ENCODE measurements at regions not wholly inside any gene's neighbourhood (a gene's known extent, or its start where the extent isn't known, plus 50 kb on each side); places are given as distances from the start of the nearest gene placed in this dataset.
A peak's percentile ranks its signal among the peaks of the same experiment; 100 is the strongest.

GRCh38 chr5:27381686-27382085 is 343.3 kb upstream of the CDH9 start:
- no peak for ATAC-seq

GRCh38 chr5:27377626-27378025 is 339.2 kb upstream of the CDH9 start:
- TF ChIP-seq BACH2 (CRISPR knock-in tag; IDR thresholded peaks at IDR 0.05; ENCODE audit: borderline replicate concordance) (no peak), CREB5 (CRISPR knock-in tag; IDR thresholded peaks at IDR 0.05; ENCODE audit: low read depth) (no peak), RARB (CRISPR knock-in tag; IDR thresholded peaks at IDR 0.05) (no peak), CSRNP3 (CRISPR knock-in tag; IDR thresholded peaks at IDR 0.05) (no peak), ZC3H10 (CRISPR knock-in tag; IDR thresholded peaks at IDR 0.05) (no peak)
- peak; percentile 57; the same call in 1 of the 3 replicates for ATAC-seq

More at GRCh38 chr5:27381686-27382085, 343.3 kb upstream of the CDH9 start:
- TF ChIP-seq ARNTL (CRISPR knock-in tag; IDR thresholded peaks at IDR 0.05; ENCODE audit: borderline replicate concordance, low read depth) = no peak
- TF ChIP-seq TCF4 (CRISPR knock-in tag; IDR thresholded peaks at IDR 0.05; ENCODE audit: borderline replicate concordance) = no peak
- no peak for TF ChIP-seq PPARA (CRISPR knock-in tag; IDR thresholded peaks at IDR 0.05; ENCODE audit: borderline replicate concordance)
- TF ChIP-seq ZNF565 (CRISPR knock-in tag; conservative IDR thresholded peaks at IDR 0.05; ENCODE audit: low read depth) = no peak
- no peak for TF ChIP-seq TSHZ2 (CRISPR knock-in tag; IDR thresholded peaks at IDR 0.05)
- no peak for TF ChIP-seq ZFP30 (CRISPR knock-in tag; IDR thresholded peaks at IDR 0.05)
- no peak for TF ChIP-seq SNAI2 (CRISPR knock-in tag; IDR thresholded peaks at IDR 0.05)
- no peak for TF ChIP-seq ISL1 (CRISPR knock-in tag; IDR thresholded peaks at IDR 0.05)
- TF ChIP-seq PATZ1 (CRISPR knock-in tag; IDR thresholded peaks at IDR 0.05; ENCODE audit: borderline replicate concordance) = no peak
- no peak for TF ChIP-seq ESRRG (CRISPR knock-in tag; IDR thresholded peaks at IDR 0.05)

GRCh38 chr5:27353970-27354369 is 315.6 kb upstream of the CDH9 start:
- no peak for ATAC-seq

GRCh38 chr5:27353540-27353939 is 315.2 kb upstream of the CDH9 start:
- no peak for ATAC-seq
- TF ChIP-seq GLIS3 (CRISPR knock-in tag; IDR thresholded peaks at IDR 0.05) (no peak), POU6F1 (CRISPR knock-in tag; IDR thresholded peaks at IDR 0.05; ENCODE audit: borderline replicate concordance, low read depth) (no peak), ZFP3 (CRISPR knock-in tag; IDR thresholded peaks at IDR 0.05) (no peak), ZNF70 (CRISPR knock-in tag; IDR thresholded peaks at IDR 0.05) (no peak), ISL1 (CRISPR knock-in tag; IDR thresholded peaks at IDR 0.05) (no peak), SNAI2 (CRISPR knock-in tag; IDR thresholded peaks at IDR 0.05) (no peak), ESRRG (CRISPR knock-in tag; IDR thresholded peaks at IDR 0.05) (no peak), OSR1 (CRISPR knock-in tag; IDR thresholded peaks at IDR 0.05) (no peak), ZNF8 (CRISPR knock-in tag; IDR thresholded peaks at IDR 0.05) (no peak), ZC3H10 (CRISPR knock-in tag; IDR thresholded peaks at IDR 0.05) (no peak), PPARA (CRISPR knock-in tag; IDR thresholded peaks at IDR 0.05; ENCODE audit: borderline replicate concordance) (no peak), ZNF565 (CRISPR knock-in tag; conservative IDR thresholded peaks at IDR 0.05; ENCODE audit: low read depth) (no peak), TSHZ2 (CRISPR knock-in tag; IDR thresholded peaks at IDR 0.05) (no peak), TOX (CRISPR knock-in tag; IDR thresholded peaks at IDR 0.05; ENCODE audit: borderline replicate concordance) (no peak)

More at GRCh38 chr5:27353970-27354369, 315.6 kb upstream of the CDH9 start:
- TF ChIP-seq SNAI2 (CRISPR knock-in tag; IDR thresholded peaks at IDR 0.05) (no peak), TOX (CRISPR knock-in tag; IDR thresholded peaks at IDR 0.05; ENCODE audit: borderline replicate concordance) (no peak), TCF4 (CRISPR knock-in tag; IDR thresholded peaks at IDR 0.05; ENCODE audit: borderline replicate concordance) (no peak), PPARA (CRISPR knock-in tag; IDR thresholded peaks at IDR 0.05; ENCODE audit: borderline replicate concordance) (no peak), ISL1 (CRISPR knock-in tag; IDR thresholded peaks at IDR 0.05) (no peak), ZNF8 (CRISPR knock-in tag; IDR thresholded peaks at IDR 0.05) (no peak), OSR1 (CRISPR knock-in tag; IDR thresholded peaks at IDR 0.05) (no peak), ZC3H10 (CRISPR knock-in tag; IDR thresholded peaks at IDR 0.05) (no peak), ZNF565 (CRISPR knock-in tag; conservative IDR thresholded peaks at IDR 0.05; ENCODE audit: low read depth) (no peak), ARNTL (CRISPR knock-in tag; IDR thresholded peaks at IDR 0.05; ENCODE audit: borderline replicate concordance, low read depth) (no peak), GLIS3 (CRISPR knock-in tag; IDR thresholded peaks at IDR 0.05) (no peak), BACH2 (CRISPR knock-in tag; IDR thresholded peaks at IDR 0.05; ENCODE audit: borderline replicate concordance) (no peak)

Data from SK-N-SH treated with all-trans-retinoic acid at 6 μM for 48 hours (cell line).